IMR-90 (cell line): ENCODE measurements at regions not wholly inside any gene's neighbourhood (a gene's known extent, or its start where the extent isn't known, plus 50 kb on each side); places are given as distances from the start of the nearest gene placed in this dataset.

Experiments
- BHLHE40 ChIP-seq: fragments of 150-350 bp; IDR thresholded peaks from 2 replicates; pipeline ENCODE4 v1.6.1; 2016; ENCODE audit warnings: mild to moderate bottlenecking, low read depth, low read length
- CEBPB ChIP-seq: IDR thresholded peaks from 2 replicates; pipeline ENCODE4 v1.6.1; 2012; ENCODE audit warnings: low read depth, low read length, improper control_type of control experiment
- CHD1 ChIP-seq: IDR thresholded peaks from 2 replicates; pipeline ENCODE4 v1.6.1; 2012; ENCODE audit warnings: low read depth, low read length, improper control_type of control experiment
- MAZ ChIP-seq: IDR thresholded peaks from 2 replicates; pipeline ENCODE4 v1.6.1; 2012; ENCODE audit warnings: low read depth, mild to moderate bottlenecking, low read length, improper control_type of control experiment, moderate library complexity, borderline replicate concordance
- POLR2A ChIP-seq: IDR thresholded peaks from 2 replicates; pipeline ENCODE4 v1.6.1; 2012; ENCODE audit warnings: mild to moderate bottlenecking, low read depth, low read length
- RAD21 ChIP-seq: IDR thresholded peaks from 2 replicates; pipeline ENCODE4 v1.6.1; 2012; ENCODE audit warnings: low read length, improper control_type of control experiment
- RFX5 ChIP-seq: IDR thresholded peaks from 2 replicates; pipeline ENCODE4 v1.8.0; 2012; ENCODE audit warnings: low read depth, mild to moderate bottlenecking, low read length, moderate library complexity
- TF ChIP-seq, protein P1 (sequence below): conservative IDR thresholded peaks from 2 replicates; pipeline ENCODE4 v1.5.1; 2012; ENCODE audit warnings: mild to moderate bottlenecking, low read depth, low read length, improper control_type of control experiment
- TF ChIP-seq, protein P2 (sequence below): fragments of 150-350 bp; IDR thresholded peaks from 2 replicates; pipeline ENCODE4 v1.6.1; 2017; ENCODE audit warnings: mild to moderate bottlenecking, antibody characterized with exemption, low read length, low read depth

DNA sequence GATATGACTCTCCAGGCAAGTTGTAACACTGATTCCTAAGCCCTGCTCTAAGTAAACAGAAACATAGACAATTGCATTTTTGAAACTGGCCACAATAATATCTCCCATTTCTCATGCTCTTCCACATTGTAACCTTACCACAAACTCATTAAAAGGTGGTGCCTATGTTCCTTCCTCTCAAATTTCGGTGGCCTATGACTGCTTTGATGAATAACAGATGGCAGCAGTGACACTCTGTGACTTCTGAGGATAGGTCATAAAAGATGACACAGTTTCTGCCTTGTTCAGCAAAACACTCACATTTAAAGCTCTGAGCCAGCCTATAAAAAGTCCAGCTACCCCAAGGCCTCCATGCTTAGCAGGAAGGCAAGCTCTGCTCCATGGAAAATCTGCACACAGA lies 195.2 kb downstream of the EFHB start:
- TF ChIP-seq, protein P1, sequence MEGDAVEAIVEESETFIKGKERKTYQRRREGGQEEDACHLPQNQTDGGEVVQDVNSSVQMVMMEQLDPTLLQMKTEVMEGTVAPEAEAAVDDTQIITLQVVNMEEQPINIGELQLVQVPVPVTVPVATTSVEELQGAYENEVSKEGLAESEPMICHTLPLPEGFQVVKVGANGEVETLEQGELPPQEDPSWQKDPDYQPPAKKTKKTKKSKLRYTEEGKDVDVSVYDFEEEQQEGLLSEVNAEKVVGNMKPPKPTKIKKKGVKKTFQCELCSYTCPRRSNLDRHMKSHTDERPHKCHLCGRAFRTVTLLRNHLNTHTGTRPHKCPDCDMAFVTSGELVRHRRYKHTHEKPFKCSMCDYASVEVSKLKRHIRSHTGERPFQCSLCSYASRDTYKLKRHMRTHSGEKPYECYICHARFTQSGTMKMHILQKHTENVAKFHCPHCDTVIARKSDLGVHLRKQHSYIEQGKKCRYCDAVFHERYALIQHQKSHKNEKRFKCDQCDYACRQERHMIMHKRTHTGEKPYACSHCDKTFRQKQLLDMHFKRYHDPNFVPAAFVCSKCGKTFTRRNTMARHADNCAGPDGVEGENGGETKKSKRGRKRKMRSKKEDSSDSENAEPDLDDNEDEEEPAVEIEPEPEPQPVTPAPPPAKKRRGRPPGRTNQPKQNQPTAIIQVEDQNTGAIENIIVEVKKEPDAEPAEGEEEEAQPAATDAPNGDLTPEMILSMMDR: no peak
- TF ChIP-seq POLR2A: no peak
- no peak for TF ChIP-seq RFX5
- TF ChIP-seq RAD21: no peak
- TF ChIP-seq MAZ: no peak
- TF ChIP-seq, protein P2, sequence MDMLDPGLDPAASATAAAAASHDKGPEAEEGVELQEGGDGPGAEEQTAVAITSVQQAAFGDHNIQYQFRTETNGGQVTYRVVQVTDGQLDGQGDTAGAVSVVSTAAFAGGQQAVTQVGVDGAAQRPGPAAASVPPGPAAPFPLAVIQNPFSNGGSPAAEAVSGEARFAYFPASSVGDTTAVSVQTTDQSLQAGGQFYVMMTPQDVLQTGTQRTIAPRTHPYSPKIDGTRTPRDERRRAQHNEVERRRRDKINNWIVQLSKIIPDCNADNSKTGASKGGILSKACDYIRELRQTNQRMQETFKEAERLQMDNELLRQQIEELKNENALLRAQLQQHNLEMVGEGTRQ: no peak
- no peak for TF ChIP-seq BHLHE40
- no peak for TF ChIP-seq CHD1
- no peak for TF ChIP-seq CEBPB
